ENCODE measurements at regions not wholly inside any gene's neighbourhood (a gene's known extent, or its start where the extent isn't known, plus 50 kb on each side); places are given as distances from the start of the nearest gene placed in this dataset.

GRCh38 chr2:60118061-60118460 is 435.4 kb downstream of the BCL11A start:
- no peak for ATAC-seq
- H3K4me1 ChIP-seq = no peaks in the 10 kb centered on the region
- no peak overlapping the region for H3K27ac ChIP-seq
- TF ChIP-seq, protein P1, sequence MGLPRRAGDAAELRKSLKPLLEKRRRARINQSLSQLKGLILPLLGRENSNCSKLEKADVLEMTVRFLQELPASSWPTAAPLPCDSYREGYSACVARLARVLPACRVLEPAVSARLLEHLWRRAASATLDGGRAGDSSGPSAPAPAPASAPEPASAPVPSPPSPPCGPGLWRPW (IDR thresholded peaks at IDR 0.05) = no peak
- TF ChIP-seq ESRRA (IDR thresholded peaks at IDR 0.05; ENCODE audit: borderline replicate concordance, low read length) (no peak), TFCP2L1 (CRISPR knock-in tag; IDR thresholded peaks at IDR 0.05) (no peak), RCOR1 (IDR thresholded peaks at IDR 0.05; ENCODE audit: low read depth, low read length) (no peak)
- H3K9me3 ChIP-seq = no peaks in the 10 kb centered on the region
- CTCF ChIA-PET = no interaction called here
- no peak for DNase-seq (ENCODE audit: low read depth in 1 of 2, low spot score in 1 of 2)
- no peak for FAIRE-seq
- no peak overlapping the region for H3K4me3 ChIP-seq
- POLR2A ChIA-PET = no interaction called here
- WGBS (ENCODE audit: missing lambda C conversion rate) = 0% methylated on average over 1 of the region's 1 CpG
- H3K4me2 ChIP-seq = no peak overlapping the region

DNA sequence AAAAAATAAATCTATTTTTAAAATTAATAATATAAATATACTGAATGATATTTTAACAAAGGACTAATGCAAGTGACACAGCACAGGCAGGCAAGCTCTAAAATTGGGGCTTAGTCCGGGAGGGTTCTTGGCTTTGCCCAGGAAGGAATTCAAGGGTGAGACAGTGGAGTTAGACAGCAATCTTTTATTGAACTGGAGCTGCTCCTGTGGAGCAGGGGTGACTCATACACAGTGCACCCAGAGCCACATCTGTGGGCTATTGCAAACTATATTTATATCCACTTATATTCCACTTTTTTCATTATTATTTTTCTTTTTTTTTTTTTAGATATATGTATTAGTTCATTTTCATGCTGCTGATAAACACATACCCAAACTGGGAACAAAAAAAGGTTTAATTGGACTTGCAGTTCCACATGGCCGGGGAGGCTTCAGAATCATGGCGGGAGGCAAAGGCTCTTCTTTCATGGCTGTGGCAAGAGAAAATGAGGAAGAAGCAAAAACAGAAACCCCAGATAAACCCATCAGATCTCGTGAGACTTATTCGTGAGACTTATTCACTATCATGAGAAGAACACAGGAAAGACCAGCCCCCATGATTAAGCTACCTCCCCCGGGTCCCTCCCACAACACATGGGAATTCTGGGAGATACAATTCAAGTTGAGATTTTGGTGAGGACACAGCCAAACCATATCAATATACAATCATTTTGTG is 437.1 kb downstream of the BCL11A start:
- Histone ChIP-seq H3K4me1 (no peaks in the 10 kb centered on the region), H3K4me3 (no peak overlapping the region), H3K9me3 (no peaks in the 10 kb centered on the region), H3K27ac (no peak overlapping the region), H3K4me2 (no peak overlapping the region)
- POLR2A ChIA-PET = no interaction called here
- DNase-seq (ENCODE audit: low read depth in 1 of 2, low spot score in 1 of 2) (no peak), ATAC-seq (no peak), FAIRE-seq (no peak)
- CTCF ChIA-PET = no interaction called here
- WGBS (ENCODE audit: missing lambda C conversion rate) = 16% methylated on average over 6 of the region's 6 CpGs
- TF ChIP-seq HEYL (CRISPR knock-in tag; IDR thresholded peaks at IDR 0.05) = no peak
- TF ChIP-seq ZNF302 (CRISPR knock-in tag; IDR thresholded peaks at IDR 0.05) = no peak
- no peak for TF ChIP-seq JUNB (IDR thresholded peaks at IDR 0.05)
- no peak for TF ChIP-seq ZC3H11A (IDR thresholded peaks at IDR 0.05)
- TF ChIP-seq GATA3 (IDR thresholded peaks at IDR 0.05; ENCODE audit: borderline replicate concordance) = no peak
- no peak for TF ChIP-seq TP53 (CRISPR knock-in tag; IDR thresholded peaks at IDR 0.05)
- no peak for TF ChIP-seq E2F6 (IDR thresholded peaks at IDR 0.05; ENCODE audit: borderline replicate concordance, low read depth)
- TF ChIP-seq EHMT2 (IDR thresholded peaks at IDR 0.05; ENCODE audit: low read depth) = no peak
- no peak for TF ChIP-seq POLR2AphosphoS2 (conservative IDR thresholded peaks at IDR 0.05; ENCODE audit: low read length)

- FAIRE-seq = no peak
- no peaks in the 10 kb centered on the region for H3K4me1 ChIP-seq
- H3K4me3 ChIP-seq = no peak overlapping the region
- CTCF ChIA-PET = no interaction called here
- POLR2A ChIA-PET = no interaction called here
- no peak for ATAC-seq
- no peak overlapping the region for H3K27ac ChIP-seq
- 10% methylated on average over 1 of the region's 1 CpG for WGBS (ENCODE audit: missing lambda C conversion rate)
- DNase-seq (ENCODE audit: low read depth in 1 of 2, low spot score in 1 of 2) = no peak
- no peak for TF ChIP-seq SREBF2 (IDR thresholded peaks at IDR 0.05)
- TF ChIP-seq FOXS1 (CRISPR knock-in tag; IDR thresholded peaks at IDR 0.05) = no peak
- no peak for TF ChIP-seq ZFP36 (IDR thresholded peaks at IDR 0.05; ENCODE audit: borderline replicate concordance, partially characterized antibody)
- no peak for TF ChIP-seq MAFK (IDR thresholded peaks at IDR 0.05; ENCODE audit: partially characterized antibody)
- TF ChIP-seq ZSCAN20 (CRISPR knock-in tag; IDR thresholded peaks at IDR 0.05) = no peak
- no peak for TF ChIP-seq TFCP2L1 (CRISPR knock-in tag; IDR thresholded peaks at IDR 0.05)
- TF ChIP-seq EP300 (IDR thresholded peaks at IDR 0.05) = no peak
- no peak for TF ChIP-seq HOXB13 (CRISPR knock-in tag; IDR thresholded peaks at IDR 0.05; ENCODE audit: low read depth)
- TF ChIP-seq CBX2 (IDR thresholded peaks at IDR 0.05; ENCODE audit: borderline replicate concordance, low read depth) = no peak
- TF ChIP-seq RARB (CRISPR knock-in tag; IDR thresholded peaks at IDR 0.05) = no peak
- TF ChIP-seq HDAC2 (IDR thresholded peaks at IDR 0.05) = no peak
- TF ChIP-seq CHD2 (IDR thresholded peaks at IDR 0.05; ENCODE audit: low read length, partially characterized antibody) = no peak
- no peak for TF ChIP-seq KDM1A (IDR thresholded peaks at IDR 0.05; ENCODE audit: low read depth)
- TF ChIP-seq POLR2AphosphoS2 (conservative IDR thresholded peaks at IDR 0.05; ENCODE audit: low read length) = no peak
- no peaks in the 10 kb centered on the region for H3K9me3 ChIP-seq
- H3K4me2 ChIP-seq = no peak overlapping the region
These were observed 443.7 kb downstream of the BCL11A start for GRCh38 chr2:60109744-60110143.

Measured in A549 (cell line).